CD4-positive, alpha-beta T cell (primary cell): ENCODE measurements at regions not wholly inside any gene's neighbourhood (a gene's known extent, or its start where the extent isn't known, plus 50 kb on each side); places are given as distances from the start of the nearest gene placed in this dataset.

Experiments
- ATAC-seq: fragments of 200-7000 bp; cut with Tn5 transposase; one replicate; pipeline ENCODE4 v1.10.0; 2022; ENCODE audit warnings: mild to moderate bottlenecking; ENCODE audit not compliant: poor library complexity
- CTCF ChIA-PET: fragments of 350-600 bp; sonication (Branson Sonifier 250); formaldehyde crosslinking; loops from one replicate; lab custom pipeline; 2021; ENCODE audit warnings: antibody characterized with exemption, inconsistent platforms; lab: Charles Lee
- POLR2A ChIA-PET: fragments of 350-600 bp; sonication (Branson Sonifier 250); formaldehyde crosslinking; loops from one replicate; lab custom pipeline; 2021; ENCODE audit warnings: antibody characterized with exemption, inconsistent platforms; lab: Charles Lee
- DNase-seq, 14 experiments: peaks; one replicate each; pipeline ENCODE4 v3.0.0-alpha.2; 2013 to 2020; ENCODE audit warnings: mixed read lengths in 2 of 14
- H3K27ac ChIP-seq, 2 donors: one replicate each; pipeline versions ENCODE4 v1.5.1 to v1.7.0; 2013; ENCODE audit warnings: low read length in 2 of 2, low read depth in 1 of 2, mild to moderate bottlenecking in 1 of 2
- H3K27me3 ChIP-seq, 2 experiments: 1 replicate in 1 of 2; 2 replicates in 1 of 2; pipeline versions ENCODE4 v1.6.1 to v1.7.0; 2013; ENCODE audit warnings: low read length in 2 of 2, control low read depth in 1 of 2, mild to moderate bottlenecking in 1 of 2, moderate library complexity in 1 of 2; ENCODE audit not compliant: insufficient read depth in 2 of 2, control insufficient read depth in 1 of 2
- H3K36me3 ChIP-seq: one replicate; pipeline ENCODE4 v1.6.1; 2013; ENCODE audit warnings: low read length, control low read depth; ENCODE audit not compliant: insufficient read depth
- H3K4me1 ChIP-seq: one replicate; pipeline ENCODE4 v1.6.1; 2013; ENCODE audit warnings: low read length, control low read depth; ENCODE audit not compliant: insufficient read depth
- H3K4me3 ChIP-seq: one replicate; pipeline ENCODE4 v1.5.1; 2013; ENCODE audit warnings: mild to moderate bottlenecking, low read length, moderate library complexity
- H3K9me3 ChIP-seq, 2 experiments: 1 replicate in 1 of 2; 2 replicates in 1 of 2; pipeline versions ENCODE4 v1.6.1 to v1.7.0; 2013; ENCODE audit warnings: low read length in 2 of 2, mild to moderate bottlenecking in 2 of 2, control low read depth in 1 of 2, moderate library complexity in 1 of 2; ENCODE audit not compliant: control insufficient read depth in 1 of 2, insufficient read depth in 1 of 2
- H3K27ac Mint-ChIP-seq: one replicate; pipeline ENCODE4 v1.8.0; 2020; ENCODE audit warnings: mixed read lengths
- H3K27me3 Mint-ChIP-seq: one replicate; pipeline ENCODE4 v1.8.0; 2021; ENCODE audit warnings: mixed read lengths
- H3K36me3 Mint-ChIP-seq: one replicate; pipeline ENCODE4 v1.8.0; 2021; ENCODE audit warnings: low read depth, mixed read lengths
- H3K4me1 Mint-ChIP-seq: one replicate; pipeline ENCODE4 v1.8.0; 2021; ENCODE audit warnings: low read depth, mixed read lengths
- H3K4me3 Mint-ChIP-seq: one replicate; pipeline ENCODE4 v1.8.0; 2020; ENCODE audit warnings: mild to moderate bottlenecking, mixed read lengths
- H3K9me3 Mint-ChIP-seq: one replicate; pipeline ENCODE4 v1.8.0; 2020; ENCODE audit warnings: mixed read lengths
- intact Hi-C, 2 experiments: fragments of 100-400 bp; cut with DNase I in 1 of 2; cut with micrococcal nuclease in 1 of 2; formaldehyde crosslinking; loops; one replicate each; pipeline versions ENCODE4 v1.15.1 to v1.9.0; 2023 to 2025; cut with DNase I, micrococcal nuclease
- TF ChIP-seq, protein P1 (sequence below): fragments of 200-600 bp; IDR thresholded peaks from one replicate; pipeline ENCODE4 v1.8.0; 2022; ENCODE audit warnings: antibody characterized with exemption, mild to moderate bottlenecking

DNA sequence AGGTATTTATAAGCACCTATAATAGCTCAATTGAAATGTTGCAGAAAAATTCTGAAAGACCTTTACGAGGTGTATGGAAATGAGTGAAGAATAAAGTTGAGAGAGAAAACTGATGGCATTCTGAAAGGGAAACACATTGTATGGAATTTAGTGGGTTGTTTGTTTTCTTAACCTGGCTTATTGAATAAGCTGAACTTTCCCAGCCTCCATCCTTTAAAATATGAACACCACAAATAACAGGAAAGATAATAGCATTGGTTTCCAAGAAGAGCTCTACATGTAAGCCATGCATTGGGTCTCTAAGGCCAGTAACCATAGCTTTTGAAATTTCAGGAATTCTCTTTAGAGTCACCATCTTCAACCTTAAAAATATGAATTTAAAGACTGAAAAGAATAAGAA is 709.0 kb downstream of the USP25 start:
- no peaks in the 10 kb centered on the region for H3K27me3 Mint-ChIP-seq
- H3K4me1 Mint-ChIP-seq: no peaks in the 10 kb centered on the region
- CTCF ChIA-PET: no interaction called here
- H3K36me3 Mint-ChIP-seq: no peaks in the 10 kb centered on the region
- intact Hi-C loops: no loop called here
- Histone ChIP-seq H3K9me3 (no peaks in the 10 kb centered on the region), H3K27me3 (no peaks in the 10 kb centered on the region), H3K4me1 (no peaks in the 10 kb centered on the region), H3K27ac (no peak overlapping the region), H3K36me3 (no peaks in the 10 kb centered on the region), H3K4me3 (no peak overlapping the region)
- TF ChIP-seq, protein P1, sequence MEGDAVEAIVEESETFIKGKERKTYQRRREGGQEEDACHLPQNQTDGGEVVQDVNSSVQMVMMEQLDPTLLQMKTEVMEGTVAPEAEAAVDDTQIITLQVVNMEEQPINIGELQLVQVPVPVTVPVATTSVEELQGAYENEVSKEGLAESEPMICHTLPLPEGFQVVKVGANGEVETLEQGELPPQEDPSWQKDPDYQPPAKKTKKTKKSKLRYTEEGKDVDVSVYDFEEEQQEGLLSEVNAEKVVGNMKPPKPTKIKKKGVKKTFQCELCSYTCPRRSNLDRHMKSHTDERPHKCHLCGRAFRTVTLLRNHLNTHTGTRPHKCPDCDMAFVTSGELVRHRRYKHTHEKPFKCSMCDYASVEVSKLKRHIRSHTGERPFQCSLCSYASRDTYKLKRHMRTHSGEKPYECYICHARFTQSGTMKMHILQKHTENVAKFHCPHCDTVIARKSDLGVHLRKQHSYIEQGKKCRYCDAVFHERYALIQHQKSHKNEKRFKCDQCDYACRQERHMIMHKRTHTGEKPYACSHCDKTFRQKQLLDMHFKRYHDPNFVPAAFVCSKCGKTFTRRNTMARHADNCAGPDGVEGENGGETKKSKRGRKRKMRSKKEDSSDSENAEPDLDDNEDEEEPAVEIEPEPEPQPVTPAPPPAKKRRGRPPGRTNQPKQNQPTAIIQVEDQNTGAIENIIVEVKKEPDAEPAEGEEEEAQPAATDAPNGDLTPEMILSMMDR: no peak
- no peaks in the 10 kb centered on the region for H3K9me3 Mint-ChIP-seq
- ATAC-seq (no peak), DNase-seq (no peak)
- no peak overlapping the region for H3K27ac Mint-ChIP-seq
- POLR2A ChIA-PET: no interaction called here
- H3K4me3 Mint-ChIP-seq: no peak overlapping the region

DNA sequence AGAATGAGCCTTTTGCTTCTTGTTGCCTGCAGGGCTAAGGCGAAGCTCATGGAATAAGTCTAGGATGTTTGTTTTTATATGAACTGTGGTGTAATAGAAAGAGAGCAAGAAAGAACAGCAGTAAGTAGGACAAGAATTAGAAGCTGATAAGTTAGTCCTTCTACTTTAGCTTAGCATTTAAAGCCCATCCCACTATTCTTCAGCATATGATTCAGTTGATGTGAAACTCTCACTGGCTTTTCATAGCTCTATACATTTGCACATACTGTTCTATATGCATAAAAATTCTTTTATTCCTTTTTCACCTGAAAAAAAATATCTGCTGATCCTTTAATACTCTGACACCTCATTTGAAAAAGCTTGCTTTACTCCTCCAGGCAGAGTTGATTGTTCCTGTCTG is 712.0 kb downstream of the USP25 start:
- no peaks in the 10 kb centered on the region for H3K27me3 ChIP-seq
- CTCF ChIA-PET: no interaction called here
- POLR2A ChIA-PET: no interaction called here
- TF ChIP-seq, protein P1: no peak
- H3K4me1 ChIP-seq: no peaks in the 10 kb centered on the region
- DNase-seq: no peak
- no peaks in the 10 kb centered on the region for H3K9me3 ChIP-seq
- Mint-ChIP-seq H3K4me1 (no peaks in the 10 kb centered on the region), H3K27ac (no peak overlapping the region), H3K9me3 (peaks cover 5% of the 10 kb centered on the region), H3K36me3 (no peaks in the 10 kb centered on the region), H3K4me3 (no peak overlapping the region), H3K27me3 (no peaks in the 10 kb centered on the region)
- H3K4me3 ChIP-seq: no peak overlapping the region
- no peak overlapping the region for H3K27ac ChIP-seq
- intact Hi-C loops: no loop called here
- ATAC-seq: no peak
- no peaks in the 10 kb centered on the region for H3K36me3 ChIP-seq

DNA sequence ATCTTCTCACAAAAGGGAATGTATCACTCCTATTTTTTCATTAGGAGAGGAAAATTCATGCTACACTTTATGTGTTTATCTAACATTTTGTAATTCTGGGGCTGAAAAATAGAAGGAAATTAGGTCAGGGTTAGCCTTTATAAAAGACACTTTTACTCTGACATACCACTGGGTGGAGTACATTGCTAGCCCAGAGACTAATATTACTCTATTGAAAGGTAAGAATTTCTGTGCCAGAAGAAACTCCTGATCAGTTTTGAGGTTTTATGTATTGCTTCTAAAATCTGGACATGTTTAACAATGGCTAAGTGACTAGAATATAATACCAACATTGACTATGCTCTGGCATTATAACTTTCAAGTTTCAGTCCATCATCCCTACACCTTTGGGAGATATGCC is 724.6 kb downstream of the USP25 start:
- ChIA-PET POLR2A (no interaction called here), CTCF (interaction anchor here (0.7 kb wide), 1 partner anchor 10 kb away, joined by 4 read pairs; no protein-coding TSS in a partner anchor)
- intact Hi-C loops: no loop called here
- Histone ChIP-seq H3K27ac (no peak overlapping the region), H3K36me3 (no peaks in the 10 kb centered on the region), H3K9me3 (no peaks in the 10 kb centered on the region), H3K27me3 (no peaks in the 10 kb centered on the region), H3K4me3 (no peak overlapping the region), H3K4me1 (no peaks in the 10 kb centered on the region)
- H3K4me1 Mint-ChIP-seq: no peaks in the 10 kb centered on the region
- no peak for DNase-seq
- H3K36me3 Mint-ChIP-seq: no peaks in the 10 kb centered on the region
- no peaks in the 10 kb centered on the region for H3K9me3 Mint-ChIP-seq
- no peak overlapping the region for H3K4me3 Mint-ChIP-seq
- H3K27ac Mint-ChIP-seq: no peak overlapping the region
- TF ChIP-seq, protein P1: no peak
- no peaks in the 10 kb centered on the region for H3K27me3 Mint-ChIP-seq
- ATAC-seq: no peak
